ENCODE measurements at regions not wholly inside any gene's neighbourhood (a gene's known extent, or its start where the extent isn't known, plus 50 kb on each side); places are given as distances from the start of the nearest gene placed in this dataset.
"Not testable (repeated sequence)": the region's sequence is repeated elsewhere in the genome, so short reads cannot be mapped to it uniquely, and the experiment has no call there.

DNA sequence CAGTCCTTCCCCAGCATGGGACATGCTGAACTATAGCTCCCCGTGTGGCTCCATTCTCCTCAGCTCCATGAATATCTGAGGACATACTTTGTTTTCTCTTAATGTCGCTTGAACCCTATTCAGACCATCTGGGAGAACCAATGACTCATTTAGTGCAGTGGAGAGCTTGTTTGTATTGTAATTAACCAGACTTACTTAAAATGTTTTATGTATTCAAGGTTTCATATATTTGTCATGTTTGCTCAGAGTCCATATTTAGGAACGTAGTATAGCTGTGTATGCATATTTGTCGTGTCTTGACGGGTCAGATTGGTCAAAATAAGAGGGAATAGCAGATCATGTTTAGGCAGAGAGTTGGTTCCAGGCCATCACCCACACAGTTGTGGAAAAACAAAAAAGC lies 150.1 kb upstream of the NTRK2 start:
- no peaks in the 10 kb centered on the region for H3K9me3 ChIP-seq
- TF ChIP-seq, protein P1, sequence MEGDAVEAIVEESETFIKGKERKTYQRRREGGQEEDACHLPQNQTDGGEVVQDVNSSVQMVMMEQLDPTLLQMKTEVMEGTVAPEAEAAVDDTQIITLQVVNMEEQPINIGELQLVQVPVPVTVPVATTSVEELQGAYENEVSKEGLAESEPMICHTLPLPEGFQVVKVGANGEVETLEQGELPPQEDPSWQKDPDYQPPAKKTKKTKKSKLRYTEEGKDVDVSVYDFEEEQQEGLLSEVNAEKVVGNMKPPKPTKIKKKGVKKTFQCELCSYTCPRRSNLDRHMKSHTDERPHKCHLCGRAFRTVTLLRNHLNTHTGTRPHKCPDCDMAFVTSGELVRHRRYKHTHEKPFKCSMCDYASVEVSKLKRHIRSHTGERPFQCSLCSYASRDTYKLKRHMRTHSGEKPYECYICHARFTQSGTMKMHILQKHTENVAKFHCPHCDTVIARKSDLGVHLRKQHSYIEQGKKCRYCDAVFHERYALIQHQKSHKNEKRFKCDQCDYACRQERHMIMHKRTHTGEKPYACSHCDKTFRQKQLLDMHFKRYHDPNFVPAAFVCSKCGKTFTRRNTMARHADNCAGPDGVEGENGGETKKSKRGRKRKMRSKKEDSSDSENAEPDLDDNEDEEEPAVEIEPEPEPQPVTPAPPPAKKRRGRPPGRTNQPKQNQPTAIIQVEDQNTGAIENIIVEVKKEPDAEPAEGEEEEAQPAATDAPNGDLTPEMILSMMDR (IDR thresholded peaks at IDR 0.05), result no peak
- no peak for TF ChIP-seq POLR2AphosphoS5 (IDR thresholded peaks at IDR 0.05; ENCODE audit: insufficient read depth in 1 of 2, low read depth in 1 of 2)
- TF ChIP-seq POLR2A (IDR thresholded peaks at IDR 0.05), result no peak
- no peak overlapping the region for H3K4me3 ChIP-seq
- DNase-seq (ENCODE audit: extremely low spot score in 2 of 2), result no peak
- no peaks in the 10 kb centered on the region for H3K27me3 ChIP-seq
- intact Hi-C loops (cut with DNase I), result no loop called here
- no peaks in the 10 kb centered on the region for H3K36me3 ChIP-seq
- no peak overlapping the region for H3K27ac ChIP-seq
- no peaks in the 10 kb centered on the region for H3K4me1 ChIP-seq

DNA sequence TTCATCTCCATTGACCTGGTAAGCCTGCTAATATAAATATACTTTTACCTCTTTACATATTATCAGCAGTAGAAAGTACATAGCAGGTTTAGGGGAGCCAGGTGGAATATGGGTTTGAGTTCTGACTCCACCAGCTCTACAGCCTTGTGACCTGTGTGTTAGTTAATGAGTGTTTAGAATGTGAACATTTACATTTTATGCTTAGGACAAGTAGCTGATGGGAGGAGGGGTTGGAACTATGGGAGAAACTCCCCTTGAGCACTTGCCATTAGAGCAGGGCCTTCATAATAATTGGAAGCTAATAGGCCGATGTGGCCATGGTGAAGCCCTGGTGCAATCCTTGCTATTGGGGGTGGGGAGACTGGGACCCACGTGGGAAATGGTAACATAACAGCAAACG lies 148.3 kb upstream of the NTRK2 start:
- Histone ChIP-seq H3K36me3 (no peaks in the 10 kb centered on the region), H3K4me1 (no peaks in the 10 kb centered on the region), H3K4me3 (no peak overlapping the region), H3K9me3 (no peaks in the 10 kb centered on the region), H3K27ac (no peak overlapping the region), H3K27me3 (no peaks in the 10 kb centered on the region)
- intact Hi-C loops (cut with DNase I), result no loop called here
- DNase-seq (ENCODE audit: extremely low spot score in 2 of 2), result no peak
- TF ChIP-seq, protein P1 (IDR thresholded peaks at IDR 0.05), result no peak
- TF ChIP-seq POLR2AphosphoS5 (IDR thresholded peaks at IDR 0.05; ENCODE audit: insufficient read depth in 1 of 2, low read depth in 1 of 2) (no peak), POLR2A (IDR thresholded peaks at IDR 0.05) (no peak)

DNA sequence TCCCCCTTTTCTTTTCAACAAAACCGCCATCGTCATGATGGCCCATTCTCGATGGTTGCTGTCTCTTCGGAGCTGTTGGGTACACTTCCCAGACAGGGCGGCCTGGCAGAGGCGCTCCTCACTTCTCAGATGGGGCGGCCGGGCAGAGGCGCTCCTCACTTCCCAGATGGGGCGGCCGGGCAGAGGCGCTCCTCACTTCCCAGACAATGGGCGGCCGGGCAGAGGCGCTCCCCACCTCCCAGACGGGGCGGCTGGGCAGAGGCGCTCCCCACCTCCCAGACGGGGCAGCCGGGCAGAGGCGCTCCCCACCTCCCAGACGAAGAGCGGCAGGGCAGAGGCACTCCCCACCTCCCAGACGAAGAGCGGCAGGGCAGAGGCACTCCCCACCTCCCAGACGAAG lies 143.3 kb upstream of the NTRK2 start:
- H3K4me3 ChIP-seq; H3K9me3 ChIP-seq; H3K4me1 ChIP-seq; H3K27me3 ChIP-seq; intact Hi-C loops (cut with DNase I); H3K27ac ChIP-seq; DNase-seq (ENCODE audit: extremely low spot score in 2 of 2); H3K36me3 ChIP-seq: not testable (repeated sequence)

DNA sequence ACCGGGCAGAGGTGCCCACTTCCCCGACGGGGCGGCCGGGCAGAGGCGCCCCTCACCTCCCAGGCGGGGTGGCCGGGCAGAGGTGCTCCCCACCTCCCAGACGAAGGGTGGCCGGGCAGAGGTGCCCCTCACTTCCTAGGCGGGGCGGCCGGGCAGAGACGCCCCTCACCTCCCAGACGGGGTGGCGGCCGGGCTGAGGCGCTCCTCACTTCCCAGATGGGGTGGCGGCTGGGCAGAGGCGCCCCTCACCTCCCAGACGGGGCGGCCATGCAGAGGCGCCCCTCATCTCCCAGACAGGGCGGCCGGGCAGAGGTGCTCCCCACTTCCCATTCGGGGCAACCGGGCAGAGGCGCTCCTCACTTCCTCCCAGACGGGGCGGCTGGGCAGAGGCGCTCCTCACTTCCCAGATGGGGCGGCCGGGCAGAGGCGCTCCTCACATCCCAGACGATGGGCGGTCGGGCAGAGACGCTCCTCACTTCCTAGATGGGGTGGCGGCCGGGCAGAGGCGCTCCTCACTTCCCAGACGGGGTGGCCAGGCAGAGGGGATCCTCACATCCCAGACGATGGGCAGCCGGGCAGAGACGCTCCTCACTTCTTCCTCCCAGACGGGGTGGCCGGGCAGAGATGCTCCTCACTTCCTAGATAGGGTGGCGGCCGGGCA lies 142.3 kb upstream of the NTRK2 start:
- H3K4me1 ChIP-seq; H3K36me3 ChIP-seq; H3K27ac ChIP-seq; H3K9me3 ChIP-seq; H3K4me3 ChIP-seq; H3K27me3 ChIP-seq; intact Hi-C loops (cut with DNase I); DNase-seq (ENCODE audit: extremely low spot score in 2 of 2): not testable (repeated sequence)

DNA sequence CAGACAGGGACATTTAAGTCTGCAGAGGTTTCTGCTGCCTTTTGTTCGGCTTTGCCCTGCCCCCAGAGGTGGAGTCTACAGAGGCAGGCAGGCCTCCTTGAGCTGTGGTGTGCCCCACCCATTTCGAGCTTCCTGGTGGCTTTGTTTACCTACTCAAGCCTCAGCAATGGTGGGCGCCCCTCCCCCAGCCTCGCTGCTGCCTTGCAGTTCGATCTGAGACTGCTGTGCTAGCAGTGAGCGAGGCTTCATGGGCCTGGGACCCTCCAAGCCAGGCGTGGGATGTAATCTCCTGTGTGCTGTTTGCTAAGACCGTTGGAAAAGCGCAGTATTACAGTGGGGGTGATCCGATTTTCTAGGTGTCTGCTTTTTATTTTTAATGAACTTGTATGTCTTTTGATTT lies 133.6 kb upstream of the NTRK2 start:
- H3K9me3 ChIP-seq; H3K27me3 ChIP-seq; H3K4me3 ChIP-seq; H3K4me1 ChIP-seq; H3K27ac ChIP-seq; DNase-seq (ENCODE audit: extremely low spot score in 2 of 2); intact Hi-C loops (cut with DNase I); H3K36me3 ChIP-seq: not testable (repeated sequence)

DNA sequence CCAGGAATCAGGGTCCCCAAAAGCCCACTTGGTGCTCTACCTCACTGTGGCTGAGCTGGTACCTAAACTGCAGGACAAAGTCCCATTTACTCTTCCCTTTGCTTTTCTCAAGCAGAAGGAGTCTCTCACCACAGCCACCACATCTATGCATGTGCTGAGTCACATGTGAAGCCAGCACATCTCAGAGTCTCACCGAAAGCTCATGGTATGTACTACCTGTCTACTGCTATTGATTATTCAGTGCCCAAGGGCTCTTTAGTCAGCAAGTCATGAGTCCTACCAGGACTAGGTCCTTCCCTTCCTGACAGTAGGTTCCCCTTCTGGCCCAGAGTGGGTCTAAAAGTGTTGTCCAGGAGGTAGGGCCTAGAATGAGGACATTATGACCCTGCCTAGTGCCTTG lies 130.7 kb upstream of the NTRK2 start:
- Histone ChIP-seq H3K9me3 (no peaks in the 10 kb centered on the region), H3K27ac (no peak overlapping the region), H3K4me3 (no peak overlapping the region), H3K27me3 (no peaks in the 10 kb centered on the region), H3K36me3 (no peaks in the 10 kb centered on the region), H3K4me1 (no peaks in the 10 kb centered on the region)
- intact Hi-C loops (cut with DNase I), result no loop called here
- TF ChIP-seq, protein P1 (IDR thresholded peaks at IDR 0.05), result no peak
- TF ChIP-seq POLR2A (IDR thresholded peaks at IDR 0.05), result no peak
- TF ChIP-seq POLR2AphosphoS5 (IDR thresholded peaks at IDR 0.05; ENCODE audit: insufficient read depth in 1 of 2, low read depth in 1 of 2), result no peak
- DNase-seq (ENCODE audit: extremely low spot score in 2 of 2), result no peak

DNA sequence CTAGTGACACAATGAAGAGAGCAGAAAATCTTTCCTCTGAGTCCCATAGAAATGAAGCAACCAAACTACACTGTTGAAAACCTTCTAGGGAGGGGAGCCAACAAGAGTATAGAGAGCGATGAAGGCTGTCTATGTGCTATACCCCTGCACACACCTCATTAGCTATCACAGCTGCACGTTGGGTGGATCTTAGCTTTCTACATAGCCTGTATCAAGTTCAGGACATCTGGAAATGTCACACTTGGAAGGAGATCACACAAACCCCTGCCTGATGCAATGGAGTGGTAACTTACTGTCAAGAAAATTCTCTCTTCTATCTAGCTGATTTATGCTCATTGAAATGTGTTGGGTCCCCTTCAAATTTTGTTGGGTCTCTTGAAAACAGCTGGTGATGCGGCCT lies 127.0 kb upstream of the NTRK2 start:
- Histone ChIP-seq H3K27me3 (no peaks in the 10 kb centered on the region), H3K4me3 (no peak overlapping the region), H3K9me3 (no peaks in the 10 kb centered on the region), H3K36me3 (no peaks in the 10 kb centered on the region), H3K27ac (no peak overlapping the region), H3K4me1 (no peaks in the 10 kb centered on the region)
- intact Hi-C loops (cut with DNase I), result no loop called here
- TF ChIP-seq, protein P1 (IDR thresholded peaks at IDR 0.05), result no peak
- DNase-seq (ENCODE audit: extremely low spot score in 2 of 2), result no peak

Measured in vagina (tissue), 2 donors.